ENCODE measurements at regions not wholly inside any gene's neighbourhood (a gene's known extent, or its start where the extent isn't known, plus 50 kb on each side); places are given as distances from the start of the nearest gene placed in this dataset.
A peak's percentile ranks its signal among the peaks of the same experiment; 100 is the strongest.
"Not testable (repeated sequence)": the region's sequence is repeated elsewhere in the genome, so short reads cannot be mapped to it uniquely, and the experiment has no call there.

GRCh38 chr20:58038123-58038654, 190.3 kb downstream of the ANKRD60 start:
- no peaks in the 10 kb centered on the region for H3K9me3 ChIP-seq
- H3K4me3 ChIP-seq, result no peak overlapping the region
- H3K4me1 ChIP-seq, result no peaks in the 10 kb centered on the region
- no peak for TF ChIP-seq CTCF (IDR thresholded peaks at IDR 0.05)
- no peak for DNase-seq (ENCODE audit: low spot score in 2 of 2)
- intact Hi-C loops (cut with DNase I), result no loop called here
- H3K27ac ChIP-seq, result no peak overlapping the region
- H3K27me3 ChIP-seq, result no peaks in the 10 kb centered on the region
- H3K36me3 ChIP-seq, result no peaks in the 10 kb centered on the region

- H3K27ac ChIP-seq, result no peak overlapping the region
Observed at GRCh38 chr20:58037631-58038030, 190.8 kb downstream of the ANKRD60 start.

GRCh38 chr20:58033026-58033536, 195.4 kb downstream of the ANKRD60 start:
- Histone ChIP-seq H3K4me1 (no peaks in the 10 kb centered on the region), H3K27ac (no peak overlapping the region), H3K4me3 (no peak overlapping the region), H3K27me3 (no peaks in the 10 kb centered on the region), H3K36me3 (no peaks in the 10 kb centered on the region), H3K9me3 (no peaks in the 10 kb centered on the region)
- DNase-seq (ENCODE audit: low spot score in 2 of 2), result no peak
- TF ChIP-seq CTCF (IDR thresholded peaks at IDR 0.05), result no peak
- intact Hi-C loops (cut with DNase I), result no loop called here

More at GRCh38 chr20:58037631-58038030, 190.8 kb downstream of the ANKRD60 start:
- Histone ChIP-seq H3K4me1 (no peaks in the 10 kb centered on the region), H3K9me3 (no peaks in the 10 kb centered on the region), H3K4me3 (no peak overlapping the region), H3K27me3 (no peaks in the 10 kb centered on the region), H3K36me3 (no peaks in the 10 kb centered on the region)
- TF ChIP-seq CTCF (IDR thresholded peaks at IDR 0.05), result no peak
- intact Hi-C loops (cut with DNase I), result no loop called here
- no peak for DNase-seq (ENCODE audit: low spot score in 2 of 2)

GRCh38 chr20:58032599-58032998, 195.9 kb downstream of the ANKRD60 start:
- no peak for TF ChIP-seq CTCF (IDR thresholded peaks at IDR 0.05)
- H3K36me3 ChIP-seq, result no peaks in the 10 kb centered on the region
- H3K4me3 ChIP-seq, result no peak overlapping the region
- DNase-seq (ENCODE audit: low spot score in 2 of 2), result no peak
- intact Hi-C loops (cut with DNase I), result no loop called here
- H3K27ac ChIP-seq, result no peak overlapping the region
- no peaks in the 10 kb centered on the region for H3K9me3 ChIP-seq
- H3K27me3 ChIP-seq, result no peaks in the 10 kb centered on the region
- no peaks in the 10 kb centered on the region for H3K4me1 ChIP-seq

- H3K4me1 ChIP-seq; H3K4me3 ChIP-seq; H3K27me3 ChIP-seq; H3K27ac ChIP-seq; H3K36me3 ChIP-seq; H3K9me3 ChIP-seq; intact Hi-C loops (cut with DNase I): not testable (repeated sequence)
- peak in 1 of 2 donors; percentile 37 for DNase-seq (ENCODE audit: low spot score in 2 of 2)
Observed at GRCh38 chr20:58031350-58031749, 197.1 kb downstream of the ANKRD60 start.

- Histone ChIP-seq H3K27ac (no peak overlapping the region), H3K4me3 (no peak overlapping the region), H3K9me3 (no peaks in the 10 kb centered on the region), H3K27me3 (no peaks in the 10 kb centered on the region), H3K4me1 (peaks cover 0 to 4% of the 10 kb centered on the region in 2 donors), H3K36me3 (no peaks in the 10 kb centered on the region)
- TF ChIP-seq CTCF (IDR thresholded peaks at IDR 0.05), result no peak
- DNase-seq (ENCODE audit: low spot score in 2 of 2), result no peak
- intact Hi-C loops (cut with DNase I), result no loop called here
Observed at GRCh38 chr20:58028123-58028522, 200.3 kb downstream of the ANKRD60 start.

Measured in ascending aorta (tissue), 2 donors.